ENCODE measurements at regions not wholly inside any gene's neighbourhood (a gene's known extent, or its start where the extent isn't known, plus 50 kb on each side); places are given as distances from the start of the nearest gene placed in this dataset.

GRCh38 chr3:192005989-192006388 lies 545.0 kb downstream of the PYDC2 start:
- Mint-ChIP-seq H3K9me3 (peaks cover 4% of the 10 kb centered on the region), H3K36me3 (ENCODE audit: low read depth) (no peaks in the 10 kb centered on the region), H3K27ac (no peak overlapping the region), H3K4me1 (ENCODE audit: low read depth) (no peaks in the 10 kb centered on the region), H3K4me3 (ENCODE audit: low read depth) (no peak overlapping the region), H3K27me3 (ENCODE audit: low read depth) (no peaks in the 10 kb centered on the region)
- intact Hi-C loops (cut with micrococcal nuclease) = no loop called here
- no peak for DNase-seq (ENCODE audit: low spot score)

- H3K9me3 Mint-ChIP-seq = peaks cover 4% of the 10 kb centered on the region
- no peaks in the 10 kb centered on the region for H3K4me1 Mint-ChIP-seq (ENCODE audit: low read depth)
- no peak overlapping the region for H3K27ac Mint-ChIP-seq
- no peaks in the 10 kb centered on the region for H3K36me3 Mint-ChIP-seq (ENCODE audit: low read depth)
- no peaks in the 10 kb centered on the region for H3K27me3 Mint-ChIP-seq (ENCODE audit: low read depth)
- no peak overlapping the region for H3K4me3 Mint-ChIP-seq (ENCODE audit: low read depth)
- intact Hi-C loops (cut with micrococcal nuclease) = no loop called here
- no peak for DNase-seq (ENCODE audit: low spot score)
Measured at GRCh38 chr3:192009903-192010302, 548.9 kb downstream of the PYDC2 start.

- Mint-ChIP-seq H3K27me3 (ENCODE audit: low read depth) (no peaks in the 10 kb centered on the region), H3K4me1 (ENCODE audit: low read depth) (no peaks in the 10 kb centered on the region), H3K9me3 (peaks cover 4% of the 10 kb centered on the region), H3K36me3 (ENCODE audit: low read depth) (no peaks in the 10 kb centered on the region), H3K27ac (no peak overlapping the region), H3K4me3 (ENCODE audit: low read depth) (no peak overlapping the region)
- intact Hi-C loops (cut with micrococcal nuclease) = no loop called here
- DNase-seq (ENCODE audit: low spot score) = no peak
Measured at GRCh38 chr3:192010490-192010889, 549.5 kb downstream of the PYDC2 start.

- Mint-ChIP-seq H3K4me1 (ENCODE audit: low read depth) (no peaks in the 10 kb centered on the region), H3K27me3 (ENCODE audit: low read depth) (no peaks in the 10 kb centered on the region), H3K36me3 (ENCODE audit: low read depth) (no peaks in the 10 kb centered on the region), H3K27ac (no peak overlapping the region), H3K9me3 (peaks cover under 1% of the 10 kb centered on the region), H3K4me3 (ENCODE audit: low read depth) (no peak overlapping the region)
- intact Hi-C loops (cut with micrococcal nuclease) = no loop called here
- DNase-seq (ENCODE audit: low spot score) = no peak
Measured at GRCh38 chr3:192011137-192011536, 550.2 kb downstream of the PYDC2 start.

GRCh38 chr3:192013110-192013509 lies 552.1 kb downstream of the PYDC2 start:
- no peak overlapping the region for H3K4me3 Mint-ChIP-seq (ENCODE audit: low read depth)
- H3K9me3 Mint-ChIP-seq = peaks cover under 1% of the 10 kb centered on the region
- H3K36me3 Mint-ChIP-seq (ENCODE audit: low read depth) = no peaks in the 10 kb centered on the region
- intact Hi-C loops (cut with micrococcal nuclease) = no loop called here
- no peaks in the 10 kb centered on the region for H3K4me1 Mint-ChIP-seq (ENCODE audit: low read depth)
- H3K27me3 Mint-ChIP-seq (ENCODE audit: low read depth) = no peaks in the 10 kb centered on the region
- DNase-seq (ENCODE audit: low spot score) = no peak
- H3K27ac Mint-ChIP-seq = no peak overlapping the region

GRCh38 chr3:192022412-192022811 lies 561.4 kb downstream of the PYDC2 start:
- no peak for DNase-seq (ENCODE audit: low spot score)
- Mint-ChIP-seq H3K9me3 (peaks cover 11% of the 10 kb centered on the region), H3K27ac (no peak overlapping the region), H3K27me3 (ENCODE audit: low read depth) (no peaks in the 10 kb centered on the region), H3K4me1 (ENCODE audit: low read depth) (no peaks in the 10 kb centered on the region), H3K4me3 (ENCODE audit: low read depth) (no peak overlapping the region), H3K36me3 (ENCODE audit: low read depth) (no peaks in the 10 kb centered on the region)
- intact Hi-C loops (cut with micrococcal nuclease) = no loop called here

GRCh38 chr3:192024751-192025150 lies 563.8 kb downstream of the PYDC2 start:
- Mint-ChIP-seq H3K27me3 (ENCODE audit: low read depth) (no peaks in the 10 kb centered on the region), H3K4me3 (ENCODE audit: low read depth) (no peak overlapping the region), H3K4me1 (ENCODE audit: low read depth) (no peaks in the 10 kb centered on the region), H3K36me3 (ENCODE audit: low read depth) (no peaks in the 10 kb centered on the region), H3K27ac (no peak overlapping the region), H3K9me3 (no peaks in the 10 kb centered on the region)
- DNase-seq (ENCODE audit: low spot score) = no peak
- intact Hi-C loops (cut with micrococcal nuclease) = no loop called here

GRCh38 chr3:192026661-192027060 lies 565.7 kb downstream of the PYDC2 start:
- intact Hi-C loops (cut with micrococcal nuclease) = no loop called here
- no peak overlapping the region for H3K27ac Mint-ChIP-seq
- H3K27me3 Mint-ChIP-seq (ENCODE audit: low read depth) = no peaks in the 10 kb centered on the region
- H3K4me3 Mint-ChIP-seq (ENCODE audit: low read depth) = no peak overlapping the region
- no peaks in the 10 kb centered on the region for H3K36me3 Mint-ChIP-seq (ENCODE audit: low read depth)
- H3K9me3 Mint-ChIP-seq = no peaks in the 10 kb centered on the region
- no peak for DNase-seq (ENCODE audit: low spot score)
- H3K4me1 Mint-ChIP-seq (ENCODE audit: low read depth) = no peaks in the 10 kb centered on the region

GRCh38 chr3:192031941-192032340 lies 571.0 kb downstream of the PYDC2 start:
- Mint-ChIP-seq H3K27me3 (ENCODE audit: low read depth) (no peaks in the 10 kb centered on the region), H3K4me3 (ENCODE audit: low read depth) (no peak overlapping the region), H3K36me3 (ENCODE audit: low read depth) (no peaks in the 10 kb centered on the region), H3K27ac (no peak overlapping the region), H3K4me1 (ENCODE audit: low read depth) (no peaks in the 10 kb centered on the region), H3K9me3 (no peaks in the 10 kb centered on the region)
- no peak for DNase-seq (ENCODE audit: low spot score)
- intact Hi-C loops (cut with micrococcal nuclease) = no loop called here

GRCh38 chr3:192033246-192033645 lies 572.3 kb downstream of the PYDC2 start:
- Mint-ChIP-seq H3K9me3 (no peaks in the 10 kb centered on the region), H3K27me3 (ENCODE audit: low read depth) (no peaks in the 10 kb centered on the region), H3K4me3 (ENCODE audit: low read depth) (no peak overlapping the region), H3K27ac (no peak overlapping the region), H3K4me1 (ENCODE audit: low read depth) (no peaks in the 10 kb centered on the region), H3K36me3 (ENCODE audit: low read depth) (no peaks in the 10 kb centered on the region)
- intact Hi-C loops (cut with micrococcal nuclease) = no loop called here
- no peak for DNase-seq (ENCODE audit: low spot score)

GRCh38 chr3:192038726-192039125 lies 577.8 kb downstream of the PYDC2 start:
- H3K4me3 Mint-ChIP-seq (ENCODE audit: low read depth) = no peak overlapping the region
- no peaks in the 10 kb centered on the region for H3K27me3 Mint-ChIP-seq (ENCODE audit: low read depth)
- no peak for DNase-seq (ENCODE audit: low spot score)
- no peaks in the 10 kb centered on the region for H3K9me3 Mint-ChIP-seq
- H3K4me1 Mint-ChIP-seq (ENCODE audit: low read depth) = no peaks in the 10 kb centered on the region
- intact Hi-C loops (cut with micrococcal nuclease) = no loop called here
- H3K27ac Mint-ChIP-seq = no peak overlapping the region
- no peaks in the 10 kb centered on the region for H3K36me3 Mint-ChIP-seq (ENCODE audit: low read depth)

GRCh38 chr3:192039593-192039992 lies 578.6 kb downstream of the PYDC2 start:
- H3K36me3 Mint-ChIP-seq (ENCODE audit: low read depth) = no peaks in the 10 kb centered on the region
- no peak overlapping the region for H3K4me3 Mint-ChIP-seq (ENCODE audit: low read depth)
- H3K27ac Mint-ChIP-seq = no peak overlapping the region
- DNase-seq (ENCODE audit: low spot score) = no peak
- peaks cover under 1% of the 10 kb centered on the region for H3K9me3 Mint-ChIP-seq
- intact Hi-C loops (cut with micrococcal nuclease) = no loop called here
- H3K4me1 Mint-ChIP-seq (ENCODE audit: low read depth) = no peaks in the 10 kb centered on the region
- no peaks in the 10 kb centered on the region for H3K27me3 Mint-ChIP-seq (ENCODE audit: low read depth)

GRCh38 chr3:192040282-192041043 lies 579.5 kb downstream of the PYDC2 start:
- Mint-ChIP-seq H3K36me3 (ENCODE audit: low read depth) (no peaks in the 10 kb centered on the region), H3K27ac (no peak overlapping the region), H3K9me3 (peaks cover 8% of the 10 kb centered on the region), H3K4me1 (ENCODE audit: low read depth) (no peaks in the 10 kb centered on the region), H3K27me3 (ENCODE audit: low read depth) (no peaks in the 10 kb centered on the region), H3K4me3 (ENCODE audit: low read depth) (no peak overlapping the region)
- intact Hi-C loops (cut with micrococcal nuclease) = no loop called here
- DNase-seq (ENCODE audit: low spot score) = no peak

- H3K4me3 Mint-ChIP-seq (ENCODE audit: low read depth) = no peak overlapping the region
- H3K36me3 Mint-ChIP-seq (ENCODE audit: low read depth) = no peaks in the 10 kb centered on the region
- no peaks in the 10 kb centered on the region for H3K27me3 Mint-ChIP-seq (ENCODE audit: low read depth)
- H3K9me3 Mint-ChIP-seq = peaks cover 16% of the 10 kb centered on the region
- intact Hi-C loops (cut with micrococcal nuclease) = no loop called here
- no peaks in the 10 kb centered on the region for H3K4me1 Mint-ChIP-seq (ENCODE audit: low read depth)
- no peak overlapping the region for H3K27ac Mint-ChIP-seq
- DNase-seq (ENCODE audit: low spot score) = no peak
Measured at GRCh38 chr3:192042116-192042515, 581.2 kb downstream of the PYDC2 start.
